GM12878 (cell line): ENCODE measurements at regions not wholly inside any gene's neighbourhood (a gene's known extent, or its start where the extent isn't known, plus 50 kb on each side); places are given as distances from the start of the nearest gene placed in this dataset.

Experiments used
- ATAC-seq: fragments of 200-7000 bp; cut with Tn5 transposase; 3 replicates; pipeline ENCODE4 v1.9.1; 2020; ENCODE audit warnings: mild to moderate bottlenecking, moderate library complexity
- BruUV-seq: library from RNA; stranded (reverse); fragments of 400-500 nt; replicated peaks from 2 replicates; lab custom pipeline; 2021; lab: Mats Ljungman, UMichigan
- CTCF ChIA-PET: fragments of 300-600 bp; sonication (Branson Sonifier 250); formaldehyde crosslinking; extraction: SDS; loops from one replicate; lab custom pipeline; 2021; ENCODE audit warnings: inconsistent platforms; lab: Yijun Ruan, JAX
- POLR2A ChIA-PET: fragments of 350-600 bp; formaldehyde crosslinking; extraction: SDS; loops from one replicate; lab custom pipeline; 2021; ENCODE audit warnings: inconsistent platforms; lab: Charles Lee
- RAD21 ChIA-PET: fragments of 300-600 bp; sonication (Branson Sonifier 250); formaldehyde crosslinking; loops from one replicate; lab custom pipeline; 2023; ENCODE audit warnings: antibody characterized with exemption; ENCODE audit not compliant: unreplicated experiment; lab: Charles Lee
- SMC1A ChIA-PET: fragments of 300-600 bp; sonication (Branson Sonifier 250); formaldehyde crosslinking; loops from one replicate; lab custom pipeline; 2023; ENCODE audit not compliant: unreplicated experiment, uncharacterized antibody; lab: Charles Lee
- DNase-seq: peaks from one replicate; pipeline ENCODE4 v3.0.0-alpha.2; 2011; ENCODE audit warnings: low read depth, low spot score
- FAIRE-seq: peaks from 3 replicates; lab custom pipeline; 2011; peaks lifted over from hg19 to GRCh38; lab: Jason Lieb, UNC
- H2AFZ ChIP-seq: 2 replicates; pipeline ENCODE4 v1.6.0; 2011; ENCODE audit warnings: low read depth, low read length, control low read depth; ENCODE audit not compliant: control insufficient read depth
- H3K27ac ChIP-seq: 2 replicates; pipeline ENCODE4 v1.5.1; 2011; ENCODE audit warnings: control low read depth; ENCODE audit not compliant: control insufficient read depth, insufficient read depth
- H3K27me3 ChIP-seq, 2 experiments: replicated peaks in 1 of 2; 2 replicates each; pipeline versions ENCODE4 v1.6.0 to v1.6.1; 2011; ENCODE audit warnings: low read length in 1 of 2; ENCODE audit not compliant: control insufficient read depth in 2 of 2, insufficient read depth in 2 of 2
- H3K36me3 ChIP-seq, 2 experiments: 2 replicates each; pipeline ENCODE4 v1.5.1; 2011; ENCODE audit warnings: low read length in 1 of 2; ENCODE audit not compliant: control insufficient read depth in 2 of 2, insufficient read depth in 2 of 2
- H3K4me1 ChIP-seq: 2 replicates; pipeline ENCODE4 v1.6.1; 2011; ENCODE audit warnings: mild to moderate bottlenecking, low read length, moderate library complexity, mixed read lengths; ENCODE audit not compliant: control insufficient read depth, insufficient read depth
- H3K4me2 ChIP-seq: 2 replicates; pipeline ENCODE4 v1.6.0; 2011; ENCODE audit warnings: control low read depth; ENCODE audit not compliant: control insufficient read depth, insufficient read depth
- H3K4me3 ChIP-seq: fragments of 200-600 bp; sonication (generic); 2 replicates; pipeline ENCODE4 v1.5.1; 2016
- H3K79me2 ChIP-seq: 2 replicates; pipeline ENCODE4 v1.6.0; 2011; ENCODE audit warnings: low read length; ENCODE audit not compliant: control insufficient read depth, insufficient read depth
- H3K9ac ChIP-seq: 2 replicates; pipeline ENCODE4 v1.8.0; 2011; ENCODE audit warnings: low read length, control low read depth, mixed read lengths; ENCODE audit not compliant: control insufficient read depth, insufficient read depth
- H3K9me3 ChIP-seq: replicated peaks from 3 replicates; pipeline ENCODE4 v1.5.1; 2011; ENCODE audit warnings: mild to moderate bottlenecking, low read length; ENCODE audit not compliant: control insufficient read depth, insufficient read depth
- H4K20me1 ChIP-seq: 2 replicates; pipeline ENCODE4 v1.6.0; 2011; ENCODE audit not compliant: control insufficient read depth, insufficient read depth
- CEBPZ ChIP-seq: fragments of 150-350 bp; IDR thresholded peaks from 2 replicates; pipeline ENCODE4 v1.6.1; 2016; ENCODE audit warnings: low read depth, low read length
- DPF2 ChIP-seq: fragments of 450-650 bp; IDR thresholded peaks from 2 replicates; pipeline ENCODE4 v1.6.1; 2017; ENCODE audit warnings: mild to moderate bottlenecking
- HCFC1 ChIP-seq: fragments of 150-350 bp; IDR thresholded peaks from 2 replicates; pipeline ENCODE4 v1.6.1; 2014; ENCODE audit warnings: low read length
- SMAD5 ChIP-seq: IDR thresholded peaks from 2 replicates; pipeline ENCODE4 v1.6.1; 2016; ENCODE audit warnings: antibody characterized with exemption, low read depth
- SREBF1 ChIP-seq: IDR thresholded peaks from 2 replicates; pipeline ENCODE4 v1.6.1; 2012; ENCODE audit warnings: mild to moderate bottlenecking, low read length
- TCF12 ChIP-seq: IDR thresholded peaks from 2 replicates; pipeline ENCODE4 v1.6.1; 2011; ENCODE audit warnings: low read depth, mild to moderate bottlenecking, low read length
- YBX1 ChIP-seq: fragments of 450-650 bp; IDR thresholded peaks from 2 replicates; pipeline ENCODE4 v1.6.1; 2016; ENCODE audit warnings: antibody characterized with exemption
- ZSCAN29 ChIP-seq: fragments of 450-650 bp; IDR thresholded peaks from 2 replicates; pipeline ENCODE4 v1.6.1; 2017; ENCODE audit warnings: mild to moderate bottlenecking, moderate library complexity
- WGBS: methylation state at CpG from one replicate; pipeline ENCODE4 v1.1.6; 2016; ENCODE audit warnings: low lambda C conversion rate; ENCODE audit not compliant: insufficient replicate concordance, insufficient coverage; ENCODE audit errors: missing lambda C conversion rate; 5-methylcytosine and 5-hydroxymethylcytosine counted together
- in situ Hi-C: fragments of 300-500 bp; cut with MboI; formaldehyde crosslinking; loops from 9 replicates; pipeline ENCODE4 v1.14.3; 2018; ENCODE audit warnings: mixed read lengths
- intact Hi-C: fragments of 100-400 bp; cut with micrococcal nuclease; formaldehyde crosslinking; loops from one replicate; pipeline ENCODE4 v1.14.2; 2022; ENCODE audit not compliant: unreplicated experiment

- TF ChIP-seq CEBPZ: no peak
- TF ChIP-seq, all 136 proteins: peak for 0
Observed at GRCh38 chr1:239269706-239270105, 116.7 kb upstream of the CHRM3 start (continued).

- BruUV-seq: no TSS peak
- DNase-seq (no peak), FAIRE-seq (no peak), ATAC-seq (no peak)
- no peak overlapping the region for H3K27ac ChIP-seq
- H3K4me2 ChIP-seq: no peak overlapping the region
- in situ Hi-C loops: no loop called here
- SMC1A ChIA-PET: no interaction called here
- WGBS: 58% methylated on average over 4 of the region's 4 CpGs
- RAD21 ChIA-PET: no interaction called here
- H3K36me3 ChIP-seq: no peaks in the 10 kb centered on the region
- no peak overlapping the region for H2AFZ ChIP-seq
- no peaks in the 10 kb centered on the region for H4K20me1 ChIP-seq
- H3K4me1 ChIP-seq: no peaks in the 10 kb centered on the region
- H3K4me3 ChIP-seq: no peak overlapping the region
- CTCF ChIA-PET: no interaction called here
- no peaks in the 10 kb centered on the region; the same call in 2 of the 3 replicates for H3K9me3 ChIP-seq
- TF ChIP-seq DPF2 (no peak), HCFC1 (no peak), ZSCAN29 (no peak), SREBF1 (no peak), SMAD5 (no peak), YBX1 (no peak), TCF12 (no peak)
- intact Hi-C loops: no loop called here
- no peaks in the 10 kb centered on the region for H3K79me2 ChIP-seq
- no peak overlapping the region for H3K9ac ChIP-seq
- POLR2A ChIA-PET: no interaction called here
- no peaks in the 10 kb centered on the region for H3K27me3 ChIP-seq
Observed at GRCh38 chr1:239268941-239269340, 117.4 kb upstream of the CHRM3 start.
